HCT116 (cell line): ENCODE measurements at regions not wholly inside any gene's neighbourhood (a gene's known extent, or its start where the extent isn't known, plus 50 kb on each side); places are given as distances from the start of the nearest gene placed in this dataset.

Experiments used
- ATAC-seq: fragments of 200-7000 bp; cut with Tn5 transposase; 2 replicates; pipeline ENCODE4 v1.9.1; 2020; ENCODE audit warnings: mild to moderate bottlenecking, moderate library complexity
- BruUV-seq: library from RNA; stranded (reverse); fragments of 400-500 nt; replicated peaks from 2 replicates; lab custom pipeline; 2021; lab: Mats Ljungman, UMichigan
- CTCF ChIA-PET: fragments of 300-600 bp; sonication (Branson Sonifier 250); formaldehyde crosslinking; loops from one replicate; lab custom pipeline; 2021; ENCODE audit warnings: antibody characterized with exemption; lab: Charles Lee
- POLR2A ChIA-PET: fragments of 300-600, 350-600 bp; sonication (Branson Sonifier 250); formaldehyde crosslinking; loops from one replicate; lab custom pipeline; 2021; ENCODE audit warnings: antibody characterized with exemption; lab: Charles Lee
- RAD21 ChIA-PET, 2 experiments: fragments of 300-600 bp; sonication (Branson Sonifier 250); formaldehyde crosslinking; loops; one replicate each; lab custom pipeline; 2023; ENCODE audit warnings: low total read pairs in 2 of 2; ENCODE audit not compliant: uncharacterized antibody in 2 of 2, unreplicated experiment in 2 of 2, low non-redundant PET in 1 of 2; lab: Charles Lee
- DNase-seq: peaks from one replicate; pipeline ENCODE4 v3.0.0-alpha.2; 2010; ENCODE audit warnings: low read depth, low spot score
- H2AFZ ChIP-seq: fragments of 200-600 bp; shearing (Covaris generic), sonication (generic); 2 replicates; pipeline ENCODE4 v1.6.1; 2017; ENCODE audit warnings: low read depth, mixed run types, mixed read lengths, antibody characterized with exemption, low read length; ENCODE audit not compliant: poor library complexity, severe bottlenecking
- H3K27ac ChIP-seq: 2 replicates; pipeline ENCODE4 v1.5.1; 2012; ENCODE audit warnings: low read depth, low read length
- H3K27me3 ChIP-seq: fragments of 200-600 bp; sonication (generic); 2 replicates; pipeline ENCODE4 v1.6.1; 2016; ENCODE audit warnings: mixed run types, low read length, mixed read lengths; ENCODE audit not compliant: insufficient read depth
- H3K36me3 ChIP-seq, 2 experiments: fragments of 200-500 bp in 1 of 2; fragments of 200-600 bp in 1 of 2; sonication (Bioruptor generic) in 1 of 2; sonication (generic) in 1 of 2; 2 replicates each; pipeline versions ENCODE4 v1.5.1 to v1.6.1; 2014 to 2016; ENCODE audit warnings: low read length in 2 of 2, inconsistent platforms in 1 of 2, mixed read lengths in 1 of 2, mixed run types in 1 of 2; ENCODE audit not compliant: insufficient read depth in 2 of 2, control insufficient read depth in 1 of 2
- H3K4me1 ChIP-seq, 2 experiments: fragments of 200-600 bp in 1 of 2; sonication (generic) in 1 of 2; 2 replicates each; pipeline versions ENCODE4 v1.5.1 to v1.6.1; 2012 to 2017; ENCODE audit warnings: low read length in 2 of 2, inconsistent platforms in 1 of 2, mild to moderate bottlenecking in 1 of 2, mixed read lengths in 1 of 2, mixed run types in 1 of 2, moderate library complexity in 1 of 2; ENCODE audit not compliant: insufficient read depth in 2 of 2, control insufficient read depth in 1 of 2
- H3K4me2 ChIP-seq: fragments of 200-600 bp; sonication (generic); 2 replicates; pipeline ENCODE4 v1.6.1; 2017; ENCODE audit warnings: mixed run types, low read length, mixed read lengths
- H3K4me3 ChIP-seq, 2 experiments: fragments of 200-600 bp in 1 of 2; sonication (generic) in 1 of 2; replicated peaks in 1 of 2; 2 replicates each; pipeline ENCODE4 v1.5.1; 2011 to 2016; ENCODE audit warnings: low read length in 2 of 2, control low read depth in 1 of 2, low read depth in 1 of 2, mild to moderate bottlenecking in 1 of 2, mixed read lengths in 1 of 2, mixed run types in 1 of 2
- H3K79me2 ChIP-seq: fragments of 200-600 bp; sonication (generic); 2 replicates; pipeline ENCODE4 v1.6.1; 2017; ENCODE audit warnings: mild to moderate bottlenecking, mixed run types, low read length, moderate library complexity, mixed read lengths; ENCODE audit not compliant: insufficient read depth
- H3K9ac ChIP-seq: fragments of 200-600 bp; sonication (generic); 2 replicates; pipeline ENCODE4 v1.6.1; 2016; ENCODE audit warnings: low read length, mixed read lengths
- H3K9me2 ChIP-seq: fragments of 200-600 bp; sonication (generic), shearing (Covaris generic); 2 replicates; pipeline ENCODE4 v1.6.1; 2017; ENCODE audit warnings: mixed run types, mild to moderate bottlenecking, moderate library complexity; ENCODE audit not compliant: insufficient read depth
- H3K9me3 ChIP-seq, 2 experiments: fragments of 200-500 bp in 1 of 2; fragments of 200-600 bp in 1 of 2; sonication (Bioruptor generic) in 1 of 2; sonication (generic) in 1 of 2; 2 replicates each; pipeline ENCODE4 v1.6.1; 2014 to 2017; ENCODE audit warnings: low read length in 2 of 2, mixed read lengths in 2 of 2, inconsistent platforms in 1 of 2, low read depth in 1 of 2, mild to moderate bottlenecking in 1 of 2, mixed run types in 1 of 2, moderate library complexity in 1 of 2; ENCODE audit not compliant: control insufficient read depth in 1 of 2, insufficient read depth in 1 of 2
- H4K20me1 ChIP-seq: fragments of 200-600 bp; sonication (generic), shearing (Covaris generic); 2 replicates; pipeline ENCODE4 v1.6.1; 2017; ENCODE audit warnings: mixed run types, mild to moderate bottlenecking, moderate library complexity; ENCODE audit not compliant: insufficient read depth
- ATF3 ChIP-seq: IDR thresholded peaks from 2 replicates; pipeline ENCODE4 v1.6.1; 2012
- CEBPB ChIP-seq: IDR thresholded peaks from 2 replicates; pipeline ENCODE4 v1.6.1; 2012; ENCODE audit warnings: low read depth
- CTCF ChIP-seq, 3 experiments: fragments of 200-600 bp in 1 of 3; sonication (generic) in 1 of 3; IDR thresholded peaks in 2 of 3; conservative IDR thresholded peaks in 1 of 3; 2 replicates each; pipeline ENCODE4 v1.5.1; 2012 to 2017; ENCODE audit warnings: low read depth in 2 of 3, low read length in 2 of 3, antibody characterized with exemption in 1 of 3, borderline replicate concordance in 1 of 3, control low read depth in 1 of 3, mild to moderate bottlenecking in 1 of 3, mixed read lengths in 1 of 3, mixed run types in 1 of 3, moderate library complexity in 1 of 3; ENCODE audit not compliant: insufficient read depth in 1 of 3
- EGR1 ChIP-seq: IDR thresholded peaks from 2 replicates; pipeline ENCODE4 v1.6.1; 2012; ENCODE audit warnings: low read depth
- EZH2 ChIP-seq: fragments of 200-600 bp; sonication (generic); IDR thresholded peaks from 2 replicates; pipeline ENCODE4 v1.6.1; 2017; ENCODE audit warnings: antibody characterized with exemption, mixed run types
- MAX ChIP-seq: IDR thresholded peaks from 2 replicates; pipeline ENCODE4 v1.6.1; 2012
- RAD21 ChIP-seq: IDR thresholded peaks from 2 replicates; pipeline ENCODE4 v1.6.1; 2012; ENCODE audit warnings: low read depth, mild to moderate bottlenecking
- SP1 ChIP-seq: IDR thresholded peaks from 2 replicates; pipeline ENCODE4 v1.6.1; 2012; ENCODE audit warnings: low read depth
- SRF ChIP-seq: IDR thresholded peaks from 2 replicates; pipeline ENCODE4 v1.6.1; 2012; ENCODE audit warnings: low read depth
- TCF7L2 ChIP-seq: IDR thresholded peaks from 2 replicates; pipeline ENCODE4 v1.7.0; 2011; ENCODE audit warnings: borderline replicate concordance, inconsistent platforms; ENCODE audit not compliant: insufficient read depth, insufficient read length; ENCODE audit errors: extremely low read depth
- ZBTB33 ChIP-seq: IDR thresholded peaks from 2 replicates; pipeline ENCODE4 v1.6.1; 2011; ENCODE audit warnings: mild to moderate bottlenecking, low read length, moderate library complexity; ENCODE audit not compliant: insufficient replicate concordance; ENCODE audit errors: extremely low read depth
- ZNF274 ChIP-seq: fragments of 200-500 bp; sonication (Bioruptor generic); IDR thresholded peaks from 2 replicates; pipeline ENCODE4 v1.6.1; 2014; ENCODE audit warnings: mild to moderate bottlenecking, low read depth, low read length, inconsistent platforms
- intact Hi-C: fragments of 100-400 bp; cut with micrococcal nuclease; formaldehyde crosslinking; loops from 2 replicates; pipeline ENCODE4 v1.10.0; 2022

GRCh38 chr3:18591120-18591519 is 166.0 kb upstream of the SATB1 start:
- Histone ChIP-seq H3K79me2 (no peaks in the 10 kb centered on the region), H4K20me1 (no peaks in the 10 kb centered on the region), H3K4me2 (no peak overlapping the region), H3K9me2 (no peaks in the 10 kb centered on the region), H3K4me1 (no peaks in the 10 kb centered on the region), H3K4me3 (no peak overlapping the region), H3K27me3 (no peaks in the 10 kb centered on the region), H3K36me3 (no peaks in the 10 kb centered on the region), H3K9ac (no peak overlapping the region), H3K9me3 (no peaks in the 10 kb centered on the region), H2AFZ (no peak overlapping the region), H3K27ac (no peak overlapping the region)
- ChIA-PET RAD21 (no interaction called here), CTCF (no interaction called here), POLR2A (no interaction called here)
- ATAC-seq (no peak), DNase-seq (no peak)
- BruUV-seq: no TSS peak
- intact Hi-C loops: no loop called here
- TF ChIP-seq ZNF274: no peak
- no peak for TF ChIP-seq EGR1
- no peak for TF ChIP-seq TCF7L2

GRCh38 chr3:18586076-18586475 is 160.9 kb upstream of the SATB1 start:
- DNase-seq: no peak
- H3K9ac ChIP-seq: no peak overlapping the region
- ATAC-seq: no peak
- H4K20me1 ChIP-seq: no peaks in the 10 kb centered on the region
- intact Hi-C loops: no loop called here
- no peaks in the 10 kb centered on the region for H3K4me1 ChIP-seq
- H3K4me3 ChIP-seq: no peak overlapping the region
- no peak overlapping the region for H3K27ac ChIP-seq
- ChIA-PET POLR2A (no interaction called here), RAD21 (no interaction called here), CTCF (no interaction called here)
- H3K4me2 ChIP-seq: no peak overlapping the region
- no peaks in the 10 kb centered on the region for H3K9me3 ChIP-seq
- H3K27me3 ChIP-seq: no peaks in the 10 kb centered on the region
- H3K36me3 ChIP-seq: no peaks in the 10 kb centered on the region
- no peak overlapping the region for H2AFZ ChIP-seq
- no peaks in the 10 kb centered on the region for H3K9me2 ChIP-seq
- no peaks in the 10 kb centered on the region for H3K79me2 ChIP-seq
- no TSS peak for BruUV-seq
- TF ChIP-seq EZH2 (no peak), SP1 (no peak), MAX (no peak), SRF (no peak), ATF3 (no peak), CEBPB (no peak), RAD21 (no peak), EGR1 (no peak), TCF7L2 (no peak), ZBTB33 (no peak), CTCF (IDR thresholded peaks at IDR 0.05 in 2 of 3, conservative IDR thresholded peaks at IDR 0.05 in 1 of 3; ENCODE audit: borderline replicate concordance in 1 of 3, insufficient read depth in 1 of 3, low read depth in 2 of 3, low read length in 2 of 3) (no peak)
